ENCODE measurements at regions not wholly inside any gene's neighbourhood (a gene's known extent, or its start where the extent isn't known, plus 50 kb on each side); places are given as distances from the start of the nearest gene placed in this dataset.

DNA sequence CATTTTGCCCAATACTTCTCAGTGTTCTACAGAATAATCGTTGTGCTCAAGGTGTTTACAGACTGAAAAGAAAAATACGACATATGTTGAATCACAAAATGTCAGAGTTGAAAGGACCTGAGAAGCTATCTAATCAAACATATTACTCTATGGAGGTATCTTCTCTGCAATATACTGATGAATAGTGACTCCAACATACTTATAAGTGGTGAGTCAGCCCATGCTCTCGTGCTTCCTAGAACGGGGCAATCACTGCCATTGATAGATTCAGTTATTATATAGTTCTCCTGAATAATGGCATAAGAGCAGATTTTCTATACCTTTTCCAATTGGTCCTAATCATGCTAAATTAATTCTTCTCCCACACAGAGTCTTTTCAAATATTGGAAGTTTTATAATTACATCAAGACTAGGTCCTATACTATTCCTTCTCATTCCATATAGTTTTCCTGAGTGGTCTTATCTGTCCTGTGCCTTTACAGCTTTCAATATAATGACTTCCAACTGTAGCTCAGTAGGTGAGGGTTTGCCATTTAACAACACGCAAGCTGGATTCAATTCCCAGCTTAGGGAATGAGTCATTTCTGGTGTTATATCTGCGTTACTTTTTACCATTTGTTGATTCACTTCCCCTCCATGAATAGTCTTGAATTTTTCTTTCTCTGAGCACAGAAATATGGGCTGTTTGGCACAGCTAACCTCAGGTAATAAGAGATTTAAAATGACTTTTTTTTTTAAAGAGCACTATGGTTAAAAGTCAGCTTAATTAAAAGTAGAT, 81.1 kb downstream of the PLK2 start:
- no peaks in the 10 kb centered on the region for H3K27me3 ChIP-seq (ENCODE audit: control insufficient read depth, insufficient read depth, low read length, poor library complexity, severe bottlenecking)
- H3K36me3 ChIP-seq (ENCODE audit: control insufficient read depth, insufficient read depth, low read length), result no peaks in the 10 kb centered on the region
- no peak overlapping the region for H3K4me3 ChIP-seq (ENCODE audit: insufficient read depth, low read depth, low read length)
- WGBS, 2 experiments, result 90 to 95% methylated on average over 3 to 6 of the region's 6 CpGs
- no peaks in the 10 kb centered on the region for H3K4me1 ChIP-seq (ENCODE audit: control insufficient read depth, insufficient read depth, low read length)
- no peak overlapping the region for H3K27ac ChIP-seq (ENCODE audit: insufficient read depth, low read depth, low read length, poor library complexity, severe bottlenecking)
- peaks cover 7% of the 10 kb centered on the region for H3K9me3 ChIP-seq (ENCODE audit: control insufficient read depth, low read length)

DNA sequence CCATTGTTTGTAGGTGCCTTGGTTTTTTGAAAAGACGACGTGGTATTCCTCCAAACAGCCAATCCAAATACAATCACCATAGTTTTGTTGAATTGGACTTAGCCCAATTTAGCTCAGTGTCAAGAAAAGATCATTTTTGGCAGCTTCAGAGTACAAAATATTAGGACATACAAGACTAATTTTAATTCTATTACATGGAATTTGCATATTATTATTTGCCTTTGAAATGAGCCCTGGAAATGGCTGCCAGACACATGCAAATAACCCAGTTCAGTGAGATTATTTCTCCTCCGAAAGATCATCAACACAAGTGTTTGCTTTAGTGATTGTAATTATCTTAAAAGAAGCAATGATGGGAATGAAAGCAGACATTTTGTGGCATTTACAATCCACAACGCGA, 89.3 kb downstream of the PLK2 start:
- Histone ChIP-seq H3K27me3 (ENCODE audit: control insufficient read depth, insufficient read depth, low read length, poor library complexity, severe bottlenecking) (no peaks in the 10 kb centered on the region), H3K4me3 (ENCODE audit: insufficient read depth, low read depth, low read length) (no peak overlapping the region), H3K4me1 (ENCODE audit: control insufficient read depth, insufficient read depth, low read length) (no peaks in the 10 kb centered on the region), H3K36me3 (ENCODE audit: control insufficient read depth, insufficient read depth, low read length) (no peaks in the 10 kb centered on the region), H3K9me3 (ENCODE audit: control insufficient read depth, low read length) (no peaks in the 10 kb centered on the region), H3K27ac (ENCODE audit: insufficient read depth, low read depth, low read length, poor library complexity, severe bottlenecking) (no peak overlapping the region)
- 86 to 94% methylated on average over 3 to 4 of the region's 5 CpGs for WGBS, 2 experiments

DNA sequence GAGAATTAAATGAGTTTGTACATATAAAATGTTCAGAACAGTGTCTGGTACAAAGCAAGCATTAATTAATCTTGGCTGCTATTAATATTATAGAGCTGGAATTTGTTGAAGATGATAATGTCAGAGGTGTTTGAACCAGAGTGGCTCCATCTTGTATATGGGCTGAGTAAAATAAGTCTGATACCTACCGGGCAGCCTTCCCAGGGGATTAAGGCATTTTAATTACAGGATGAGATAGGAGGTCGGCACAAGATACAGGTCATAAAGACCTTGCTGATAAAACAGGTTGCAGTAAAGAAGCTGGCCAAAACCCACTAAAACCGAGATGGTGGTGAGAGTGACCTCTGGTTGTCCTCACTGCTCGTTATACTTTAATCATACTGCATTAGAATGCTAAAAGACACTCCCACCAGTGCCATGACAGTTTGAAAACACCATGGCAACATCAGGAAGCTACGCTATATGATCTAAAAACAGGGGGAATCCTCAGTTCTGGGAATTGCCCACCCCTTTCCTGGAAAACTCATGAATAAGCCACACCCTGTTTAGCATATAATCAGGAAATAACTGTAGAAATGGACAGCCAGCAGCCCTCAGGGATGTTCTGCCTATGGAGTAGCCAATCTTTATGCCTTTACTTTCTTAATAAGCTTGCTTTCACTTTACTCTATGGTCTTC, 90.2 kb downstream of the PLK2 start:
- 92 to 94% methylated on average over 5 of the region's 5 CpGs for WGBS, 2 experiments
- Histone ChIP-seq H3K4me1 (ENCODE audit: control insufficient read depth, insufficient read depth, low read length) (no peaks in the 10 kb centered on the region), H3K4me3 (ENCODE audit: insufficient read depth, low read depth, low read length) (no peak overlapping the region), H3K27me3 (ENCODE audit: control insufficient read depth, insufficient read depth, low read length, poor library complexity, severe bottlenecking) (no peaks in the 10 kb centered on the region), H3K36me3 (ENCODE audit: control insufficient read depth, insufficient read depth, low read length) (no peaks in the 10 kb centered on the region), H3K9me3 (ENCODE audit: control insufficient read depth, low read length) (no peaks in the 10 kb centered on the region), H3K27ac (ENCODE audit: insufficient read depth, low read depth, low read length, poor library complexity, severe bottlenecking) (no peak overlapping the region)

DNA sequence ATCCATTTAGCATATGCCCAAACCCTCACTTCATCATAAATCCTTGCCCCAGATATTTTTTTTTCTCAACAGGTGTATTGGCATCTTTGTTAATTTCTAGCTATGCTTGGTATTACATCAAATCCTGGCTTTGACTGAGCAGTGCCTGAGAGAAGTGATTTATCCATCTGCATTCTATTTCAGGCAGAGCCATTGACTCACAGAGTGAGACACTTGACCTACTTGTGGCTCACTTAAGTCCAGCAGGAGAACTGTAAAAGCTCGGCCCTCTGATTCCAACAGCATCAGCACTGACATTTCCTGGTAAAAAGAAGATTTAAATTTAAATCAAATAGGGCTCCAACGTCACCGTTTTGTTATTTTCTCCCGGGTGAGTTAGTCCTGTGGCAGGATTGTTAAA, 93.4 kb downstream of the PLK2 start:
- WGBS, 2 experiments, result 84 to 89% methylated on average over 4 of the region's 4 CpGs
- no peak overlapping the region for H3K27ac ChIP-seq (ENCODE audit: insufficient read depth, low read depth, low read length, poor library complexity, severe bottlenecking)
- H3K36me3 ChIP-seq (ENCODE audit: control insufficient read depth, insufficient read depth, low read length), result no peaks in the 10 kb centered on the region
- no peaks in the 10 kb centered on the region for H3K9me3 ChIP-seq (ENCODE audit: control insufficient read depth, low read length)
- no peaks in the 10 kb centered on the region for H3K4me1 ChIP-seq (ENCODE audit: control insufficient read depth, insufficient read depth, low read length)
- H3K27me3 ChIP-seq (ENCODE audit: control insufficient read depth, insufficient read depth, low read length, poor library complexity, severe bottlenecking), result no peaks in the 10 kb centered on the region
- no peak overlapping the region for H3K4me3 ChIP-seq (ENCODE audit: insufficient read depth, low read depth, low read length)

GRCh38 chr5:58365791-58366190, 94.1 kb downstream of the PLK2 start:
- WGBS, 2 experiments, result 88 to 98% methylated on average over 2 to 3 of the region's 3 CpGs
- H3K27me3 ChIP-seq (ENCODE audit: control insufficient read depth, insufficient read depth, low read length, poor library complexity, severe bottlenecking), result no peaks in the 10 kb centered on the region
- no peaks in the 10 kb centered on the region for H3K9me3 ChIP-seq (ENCODE audit: control insufficient read depth, low read length)
- H3K4me3 ChIP-seq (ENCODE audit: insufficient read depth, low read depth, low read length), result no peak overlapping the region
- no peaks in the 10 kb centered on the region for H3K4me1 ChIP-seq (ENCODE audit: control insufficient read depth, insufficient read depth, low read length)
- H3K27ac ChIP-seq (ENCODE audit: insufficient read depth, low read depth, low read length, poor library complexity, severe bottlenecking), result no peak overlapping the region
- H3K36me3 ChIP-seq (ENCODE audit: control insufficient read depth, insufficient read depth, low read length), result no peaks in the 10 kb centered on the region

GRCh38 chr5:58363461-58364249, 96.2 kb downstream of the PLK2 start:
- Histone ChIP-seq H3K36me3 (ENCODE audit: control insufficient read depth, insufficient read depth, low read length) (no peaks in the 10 kb centered on the region), H3K27me3 (ENCODE audit: control insufficient read depth, insufficient read depth, low read length, poor library complexity, severe bottlenecking) (no peaks in the 10 kb centered on the region), H3K4me1 (ENCODE audit: control insufficient read depth, insufficient read depth, low read length) (no peaks in the 10 kb centered on the region), H3K9me3 (ENCODE audit: control insufficient read depth, low read length) (no peaks in the 10 kb centered on the region), H3K4me3 (ENCODE audit: insufficient read depth, low read depth, low read length) (no peak overlapping the region), H3K27ac (ENCODE audit: insufficient read depth, low read depth, low read length, poor library complexity, severe bottlenecking) (no peak overlapping the region)
- WGBS, 2 experiments, result 95 to 96% methylated on average over 8 of the region's 8 CpGs

GRCh38 chr5:58362135-58362534, 97.8 kb downstream of the PLK2 start:
- Histone ChIP-seq H3K36me3 (ENCODE audit: control insufficient read depth, insufficient read depth, low read length) (no peaks in the 10 kb centered on the region), H3K4me1 (ENCODE audit: control insufficient read depth, insufficient read depth, low read length) (no peaks in the 10 kb centered on the region), H3K9me3 (ENCODE audit: control insufficient read depth, low read length) (no peaks in the 10 kb centered on the region), H3K27ac (ENCODE audit: insufficient read depth, low read depth, low read length, poor library complexity, severe bottlenecking) (no peak overlapping the region), H3K4me3 (ENCODE audit: insufficient read depth, low read depth, low read length) (no peak overlapping the region), H3K27me3 (ENCODE audit: control insufficient read depth, insufficient read depth, low read length, poor library complexity, severe bottlenecking) (no peaks in the 10 kb centered on the region)
- WGBS, 2 experiments, result 85 to 96% methylated on average over 3 of the region's 3 CpGs

DNA sequence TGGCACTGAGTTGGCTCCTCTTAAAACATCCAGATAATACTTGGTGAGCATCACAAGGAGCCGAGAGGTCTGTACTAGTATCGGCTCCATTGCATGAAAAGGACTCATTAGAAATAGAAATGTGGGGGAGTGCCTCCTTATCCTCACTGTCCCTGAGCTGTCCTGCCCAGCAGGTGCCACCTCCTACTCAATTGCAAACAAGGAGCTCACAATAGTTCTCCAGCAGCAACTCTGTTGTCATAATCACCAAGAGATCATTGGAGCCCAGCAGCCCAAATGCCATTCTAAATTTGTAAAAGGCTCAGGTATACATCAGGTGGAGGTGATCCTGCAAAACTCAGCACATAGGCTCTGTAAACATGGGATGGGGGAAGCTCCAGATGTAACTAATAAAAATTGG, 99.1 kb downstream of the PLK2 start:
- Histone ChIP-seq H3K36me3 (ENCODE audit: control insufficient read depth, insufficient read depth, low read length) (no peaks in the 10 kb centered on the region), H3K4me1 (ENCODE audit: control insufficient read depth, insufficient read depth, low read length) (no peaks in the 10 kb centered on the region), H3K27ac (ENCODE audit: insufficient read depth, low read depth, low read length, poor library complexity, severe bottlenecking) (no peak overlapping the region), H3K4me3 (ENCODE audit: insufficient read depth, low read depth, low read length) (no peak overlapping the region), H3K27me3 (ENCODE audit: control insufficient read depth, insufficient read depth, low read length, poor library complexity, severe bottlenecking) (no peaks in the 10 kb centered on the region), H3K9me3 (ENCODE audit: control insufficient read depth, low read length) (no peaks in the 10 kb centered on the region)
- WGBS, 2 experiments, result 34 to 38% methylated on average over 2 of the region's 2 CpGs

GRCh38 chr5:58359981-58360380, 99.9 kb downstream of the PLK2 start:
- H3K36me3 ChIP-seq (ENCODE audit: control insufficient read depth, insufficient read depth, low read length), result no peaks in the 10 kb centered on the region
- H3K4me1 ChIP-seq (ENCODE audit: control insufficient read depth, insufficient read depth, low read length), result no peaks in the 10 kb centered on the region
- no peak overlapping the region for H3K27ac ChIP-seq (ENCODE audit: insufficient read depth, low read depth, low read length, poor library complexity, severe bottlenecking)
- 62% methylated on average over 3 of the region's 3 CpGs for WGBS, 2 experiments
- H3K4me3 ChIP-seq (ENCODE audit: insufficient read depth, low read depth, low read length), result no peak overlapping the region
- no peaks in the 10 kb centered on the region for H3K27me3 ChIP-seq (ENCODE audit: control insufficient read depth, insufficient read depth, low read length, poor library complexity, severe bottlenecking)
- H3K9me3 ChIP-seq (ENCODE audit: control insufficient read depth, low read length), result no peaks in the 10 kb centered on the region

DNA sequence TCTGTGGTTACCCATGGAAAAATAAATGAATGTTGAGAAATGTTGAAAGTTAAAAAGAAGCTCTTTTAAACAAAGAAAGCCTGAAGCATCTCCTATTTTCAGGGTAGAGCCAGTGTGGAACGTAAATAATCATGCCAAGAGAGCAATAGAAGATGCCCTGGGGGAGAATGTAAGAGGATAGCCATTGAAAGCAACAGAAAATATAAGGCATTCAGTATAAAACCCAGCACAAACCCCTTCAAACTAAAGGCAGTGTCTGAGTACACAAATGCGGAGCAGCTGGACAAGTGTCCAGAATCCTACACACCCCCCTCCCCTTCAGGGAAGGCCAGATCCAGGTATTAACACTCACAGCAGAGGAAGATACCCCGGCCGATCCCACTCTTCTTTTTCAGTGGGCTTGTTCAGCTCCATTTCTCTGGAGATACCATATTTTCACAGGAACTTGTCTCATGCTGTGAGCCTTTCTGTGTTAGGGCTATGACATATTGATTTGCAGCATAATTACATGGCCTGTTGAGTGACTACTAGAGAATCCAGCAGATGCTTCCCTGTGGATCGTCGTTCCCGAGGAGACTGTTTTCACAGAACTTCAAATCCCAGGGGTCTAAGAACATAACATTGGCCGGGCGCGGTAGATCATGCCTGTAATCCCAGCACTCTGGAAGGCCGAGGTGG, 101.2 kb downstream of the PLK2 start:
- H3K36me3 ChIP-seq (ENCODE audit: control insufficient read depth, insufficient read depth, low read length), result no peaks in the 10 kb centered on the region
- H3K9me3 ChIP-seq (ENCODE audit: control insufficient read depth, low read length), result no peaks in the 10 kb centered on the region
- WGBS, 2 experiments, result 82 to 84% methylated on average over 11 of the region's 11 CpGs
- no peak overlapping the region for H3K27ac ChIP-seq (ENCODE audit: insufficient read depth, low read depth, low read length, poor library complexity, severe bottlenecking)
- H3K4me1 ChIP-seq (ENCODE audit: control insufficient read depth, insufficient read depth, low read length), result no peaks in the 10 kb centered on the region
- no peaks in the 10 kb centered on the region for H3K27me3 ChIP-seq (ENCODE audit: control insufficient read depth, insufficient read depth, low read length, poor library complexity, severe bottlenecking)
- H3K4me3 ChIP-seq (ENCODE audit: insufficient read depth, low read depth, low read length), result no peak overlapping the region

Measured in ectodermal cell (in vitro differentiated cells).